Osteocyte (in vitro differentiated cells): ENCODE measurements at regions not wholly inside any gene's neighbourhood (a gene's known extent, or its start where the extent isn't known, plus 50 kb on each side); places are given as distances from the start of the nearest gene placed in this dataset.

Experiments used
- DNase-seq: peaks from one replicate; pipeline ENCODE4 v3.0.0; 2021; ENCODE audit warnings: mixed read lengths; ENCODE audit not compliant: unreplicated experiment; ENCODE audit errors: extremely low spot score
- H3K27ac Mint-ChIP-seq: one replicate; pipeline ENCODE4 v1.8.0; 2021; ENCODE audit warnings: mild to moderate bottlenecking, mixed read lengths; ENCODE audit not compliant: unreplicated experiment
- H3K27me3 Mint-ChIP-seq: one replicate; pipeline ENCODE4 v1.8.0; 2021; ENCODE audit warnings: mixed read lengths; ENCODE audit not compliant: unreplicated experiment
- H3K36me3 Mint-ChIP-seq: one replicate; pipeline ENCODE4 v1.8.0; 2021; ENCODE audit warnings: mixed read lengths; ENCODE audit not compliant: unreplicated experiment
- H3K4me1 Mint-ChIP-seq: one replicate; pipeline ENCODE4 v1.8.0; 2021; ENCODE audit warnings: mixed read lengths; ENCODE audit not compliant: unreplicated experiment
- H3K4me3 Mint-ChIP-seq: one replicate; pipeline ENCODE4 v1.8.0; 2021; ENCODE audit warnings: mild to moderate bottlenecking, moderate library complexity, mixed read lengths; ENCODE audit not compliant: unreplicated experiment
- H3K9me3 Mint-ChIP-seq: one replicate; pipeline ENCODE4 v1.8.0; 2021; ENCODE audit warnings: mixed read lengths; ENCODE audit not compliant: unreplicated experiment
- TF ChIP-seq, protein P1 (sequence below): fragments of 200-600 bp; sonication (generic); IDR thresholded peaks from 2 replicates; pipeline ENCODE4 v1.5.0; 2021; ENCODE audit warnings: antibody characterized with exemption, mild to moderate bottlenecking, moderate library complexity

DNA sequence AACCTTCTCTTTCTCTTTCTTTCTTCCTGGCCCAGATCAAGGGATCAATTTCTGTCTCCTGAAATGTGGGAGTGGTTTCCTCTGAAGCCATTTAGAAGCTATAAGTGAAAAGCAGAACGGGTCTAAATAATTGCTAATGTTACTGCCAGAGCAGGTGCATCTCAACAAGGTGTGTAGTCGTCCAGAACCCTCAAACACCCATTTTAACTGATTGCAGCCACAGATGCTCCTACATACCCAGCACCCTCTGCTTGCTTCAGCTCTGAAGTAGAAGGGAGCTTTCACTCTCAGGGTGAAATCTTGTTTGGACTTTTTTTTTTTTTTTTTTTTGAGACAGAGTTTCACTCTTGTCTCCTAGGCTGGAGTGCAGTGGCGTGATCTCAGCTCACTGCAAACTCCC lies 592.1 kb upstream of the ARID1B start:
- no peaks in the 10 kb centered on the region for H3K27me3 Mint-ChIP-seq
- TF ChIP-seq, protein P1, sequence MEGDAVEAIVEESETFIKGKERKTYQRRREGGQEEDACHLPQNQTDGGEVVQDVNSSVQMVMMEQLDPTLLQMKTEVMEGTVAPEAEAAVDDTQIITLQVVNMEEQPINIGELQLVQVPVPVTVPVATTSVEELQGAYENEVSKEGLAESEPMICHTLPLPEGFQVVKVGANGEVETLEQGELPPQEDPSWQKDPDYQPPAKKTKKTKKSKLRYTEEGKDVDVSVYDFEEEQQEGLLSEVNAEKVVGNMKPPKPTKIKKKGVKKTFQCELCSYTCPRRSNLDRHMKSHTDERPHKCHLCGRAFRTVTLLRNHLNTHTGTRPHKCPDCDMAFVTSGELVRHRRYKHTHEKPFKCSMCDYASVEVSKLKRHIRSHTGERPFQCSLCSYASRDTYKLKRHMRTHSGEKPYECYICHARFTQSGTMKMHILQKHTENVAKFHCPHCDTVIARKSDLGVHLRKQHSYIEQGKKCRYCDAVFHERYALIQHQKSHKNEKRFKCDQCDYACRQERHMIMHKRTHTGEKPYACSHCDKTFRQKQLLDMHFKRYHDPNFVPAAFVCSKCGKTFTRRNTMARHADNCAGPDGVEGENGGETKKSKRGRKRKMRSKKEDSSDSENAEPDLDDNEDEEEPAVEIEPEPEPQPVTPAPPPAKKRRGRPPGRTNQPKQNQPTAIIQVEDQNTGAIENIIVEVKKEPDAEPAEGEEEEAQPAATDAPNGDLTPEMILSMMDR: no peak
- no peak overlapping the region for H3K4me3 Mint-ChIP-seq
- H3K4me1 Mint-ChIP-seq: no peaks in the 10 kb centered on the region
- H3K27ac Mint-ChIP-seq: no peak overlapping the region
- peaks cover 13% of the 10 kb centered on the region for H3K9me3 Mint-ChIP-seq
- no peak for DNase-seq
- no peaks in the 10 kb centered on the region for H3K36me3 Mint-ChIP-seq

DNA sequence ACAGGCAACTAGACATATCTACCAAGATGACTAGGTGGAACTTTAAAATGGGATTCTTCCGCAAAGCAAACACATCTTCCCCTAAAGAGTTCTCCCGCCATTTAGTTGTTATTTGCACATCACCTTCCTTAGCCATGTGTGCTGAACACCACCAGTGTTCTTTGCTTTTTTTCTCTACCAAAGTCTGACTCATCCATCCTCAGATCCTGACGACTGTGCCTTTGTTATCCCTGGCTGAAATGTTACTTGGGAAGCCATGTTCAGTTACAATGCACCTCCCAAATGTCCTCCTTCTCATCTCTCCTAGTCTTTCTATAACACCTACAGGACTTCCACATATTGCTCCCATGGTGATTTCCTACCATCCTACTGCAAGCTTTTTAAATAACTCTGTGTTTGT lies 593.5 kb upstream of the ARID1B start:
- TF ChIP-seq, protein P1: no peak
- DNase-seq: no peak
- H3K27ac Mint-ChIP-seq: no peak overlapping the region
- H3K27me3 Mint-ChIP-seq: no peaks in the 10 kb centered on the region
- no peak overlapping the region for H3K4me3 Mint-ChIP-seq
- H3K4me1 Mint-ChIP-seq: no peaks in the 10 kb centered on the region
- H3K36me3 Mint-ChIP-seq: no peaks in the 10 kb centered on the region
- H3K9me3 Mint-ChIP-seq: peaks cover 13% of the 10 kb centered on the region

GRCh38 chr6:156182356-156182755 lies 594.8 kb upstream of the ARID1B start:
- no peak overlapping the region for H3K4me3 Mint-ChIP-seq
- H3K36me3 Mint-ChIP-seq: no peaks in the 10 kb centered on the region
- peaks cover 17% of the 10 kb centered on the region for H3K9me3 Mint-ChIP-seq
- H3K27me3 Mint-ChIP-seq: no peaks in the 10 kb centered on the region
- TF ChIP-seq, protein P1: no peak
- no peaks in the 10 kb centered on the region for H3K4me1 Mint-ChIP-seq
- no peak overlapping the region for H3K27ac Mint-ChIP-seq
- no peak for DNase-seq

- Mint-ChIP-seq H3K27me3 (no peaks in the 10 kb centered on the region), H3K4me3 (no peak overlapping the region), H3K36me3 (no peaks in the 10 kb centered on the region), H3K9me3 (peaks cover 17% of the 10 kb centered on the region), H3K27ac (no peak overlapping the region), H3K4me1 (no peaks in the 10 kb centered on the region)
- DNase-seq: no peak
- TF ChIP-seq, protein P1: no peak
Measured at GRCh38 chr6:156181506-156181905, 595.7 kb upstream of the ARID1B start.

- TF ChIP-seq, protein P1: no peak
Measured at GRCh38 chr6:156175971-156176421, 601.2 kb upstream of the ARID1B start.

More at GRCh38 chr6:156175971-156176421, 601.2 kb upstream of the ARID1B start:
- no peaks in the 10 kb centered on the region for H3K36me3 Mint-ChIP-seq
- DNase-seq: no peak
- no peak overlapping the region for H3K27ac Mint-ChIP-seq
- no peaks in the 10 kb centered on the region for H3K4me1 Mint-ChIP-seq
- peaks cover 18% of the 10 kb centered on the region for H3K9me3 Mint-ChIP-seq
- no peak overlapping the region for H3K4me3 Mint-ChIP-seq
- no peaks in the 10 kb centered on the region for H3K27me3 Mint-ChIP-seq
